ENCODE measurements at regions not wholly inside any gene's neighbourhood (a gene's known extent, or its start where the extent isn't known, plus 50 kb on each side); places are given as distances from the start of the nearest gene placed in this dataset.

DNA sequence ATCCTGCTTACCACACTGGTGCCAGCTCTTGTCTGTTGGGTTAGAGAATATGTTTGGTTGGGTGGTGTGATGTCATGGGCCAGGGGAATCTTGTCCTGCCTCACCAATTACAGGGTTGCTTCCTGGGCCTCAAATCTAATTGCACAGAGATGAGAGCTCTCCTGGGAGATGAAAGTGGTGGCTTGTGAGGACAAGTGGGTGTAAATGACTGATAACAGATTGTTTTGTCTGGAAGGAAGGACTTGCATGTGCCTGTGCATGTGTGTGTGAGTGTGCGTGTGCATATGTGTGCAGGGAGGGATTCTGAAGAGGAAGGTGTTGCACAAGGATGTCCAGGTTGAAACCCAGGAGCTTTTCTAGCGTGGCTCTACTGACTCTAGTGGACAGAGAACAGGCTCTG is 271.9 kb downstream of the LOXHD1 start:
- no peak for DNase-seq (ENCODE audit: low read depth)

DNA sequence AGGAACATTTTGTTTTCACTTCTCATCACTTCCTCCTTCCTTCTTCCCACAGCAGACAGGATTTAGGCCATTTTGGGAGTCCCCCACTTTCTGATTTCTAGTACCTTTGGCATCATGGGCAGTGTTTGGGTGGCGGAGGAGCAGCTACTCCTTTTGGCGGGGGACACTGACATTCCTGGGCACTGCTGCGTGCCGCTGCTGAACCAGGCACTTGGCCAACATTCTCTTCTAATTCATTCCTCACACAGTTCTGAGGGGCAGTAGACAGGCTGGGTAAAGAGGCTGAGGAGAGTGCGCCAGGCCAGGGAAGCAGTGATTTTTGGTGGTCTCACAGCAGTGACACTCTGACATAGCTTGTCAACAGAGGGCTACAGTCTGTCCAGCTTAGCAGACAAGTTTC is 270.2 kb downstream of the LOXHD1 start:
- no peak for DNase-seq (ENCODE audit: low read depth)

DNA sequence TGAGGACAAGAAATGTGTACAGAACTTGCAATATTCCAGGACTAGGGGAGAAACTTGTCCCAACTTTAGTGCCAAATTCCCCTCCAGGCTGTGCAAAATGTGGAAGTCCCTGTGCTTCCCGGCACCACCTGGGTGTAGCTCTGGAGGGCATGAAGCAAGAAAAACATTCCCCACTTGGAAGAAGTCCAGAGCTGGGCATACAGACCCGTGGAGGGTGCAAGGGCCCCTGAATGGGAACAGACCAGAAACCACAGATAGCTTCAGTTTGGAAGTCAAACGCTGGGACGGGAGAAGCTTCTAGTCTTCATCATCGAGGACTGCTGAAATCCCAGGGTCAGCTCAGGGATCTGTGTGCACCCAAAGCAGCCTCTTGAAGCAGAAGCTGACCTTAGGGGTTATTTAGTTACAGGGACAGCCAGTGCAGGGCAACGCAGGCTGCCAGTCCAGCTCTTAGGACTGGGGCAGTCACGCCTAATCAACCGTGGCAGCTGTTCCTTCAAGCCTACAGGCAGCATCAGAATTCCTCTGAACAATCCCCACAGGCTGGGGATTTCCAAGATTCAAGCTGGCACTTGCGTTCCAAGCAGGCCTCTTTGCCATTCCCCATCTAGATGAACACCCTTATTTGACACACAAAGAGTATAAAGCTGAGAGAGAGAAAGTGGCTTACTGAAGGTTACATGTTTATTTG is 269.4 kb downstream of the LOXHD1 start:
- DNase-seq (ENCODE audit: low read depth), result no peak

DNA sequence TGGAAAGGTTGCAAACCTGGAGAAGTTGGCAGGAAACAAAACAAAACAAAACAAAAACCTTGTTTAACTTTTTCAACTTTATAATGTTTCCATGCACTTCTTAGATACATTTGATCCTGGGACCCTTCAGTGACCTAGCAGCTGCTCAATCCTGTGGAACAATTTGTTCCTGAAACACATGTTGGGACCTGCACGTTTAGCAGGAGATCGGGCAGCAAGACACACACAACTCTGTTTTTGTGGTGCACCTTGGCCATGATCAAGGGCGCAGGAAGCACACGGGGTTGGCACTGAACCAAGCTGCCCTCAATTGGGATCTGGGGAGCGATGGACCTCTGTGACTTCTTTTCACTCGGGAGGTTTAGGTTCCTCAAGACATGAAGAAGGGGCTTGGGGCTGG is 268.7 kb downstream of the LOXHD1 start:
- no peak for DNase-seq (ENCODE audit: low read depth)

DNA sequence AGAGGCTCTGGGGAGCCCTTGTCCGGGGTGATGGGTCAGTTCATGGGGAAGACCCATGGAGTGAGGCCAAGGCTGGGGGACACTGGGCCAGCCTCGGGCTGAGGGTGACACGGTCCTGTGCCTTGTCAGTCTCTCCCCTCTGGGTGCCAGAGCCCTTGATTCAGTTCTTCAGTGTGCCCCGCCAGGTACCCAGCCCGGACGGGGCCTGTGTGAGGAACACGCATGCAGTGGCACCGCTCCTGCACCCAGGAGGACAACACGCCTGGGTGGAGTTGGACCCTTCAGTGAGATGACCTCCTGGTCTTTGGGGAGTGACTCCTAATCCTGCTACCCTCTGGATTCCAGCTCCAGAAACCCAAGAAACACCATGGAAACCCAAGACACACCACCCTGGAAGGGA is 264.4 kb downstream of the LOXHD1 start:
- no peak for DNase-seq (ENCODE audit: low read depth)

DNA sequence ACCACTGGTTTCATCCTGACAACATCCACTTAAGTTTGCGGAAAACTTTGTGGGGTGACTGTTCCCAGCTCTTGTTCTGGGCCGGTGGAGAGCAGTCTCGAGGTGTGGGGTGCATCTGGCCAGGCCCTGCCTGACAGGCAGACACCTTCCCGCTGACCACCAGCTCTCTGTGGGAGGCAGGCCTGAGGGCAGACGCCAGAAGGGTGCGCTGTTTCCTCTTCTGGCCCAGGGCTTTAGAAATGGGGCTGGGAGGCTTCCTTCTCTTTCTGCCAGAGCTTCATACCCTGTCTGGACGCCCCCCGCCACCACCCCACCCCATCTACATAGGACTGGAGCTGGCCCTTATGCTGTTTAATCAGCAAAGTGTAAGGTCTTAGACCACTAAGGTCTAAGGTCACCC is 263.8 kb downstream of the LOXHD1 start:
- no peak for DNase-seq (ENCODE audit: low read depth)

DNA sequence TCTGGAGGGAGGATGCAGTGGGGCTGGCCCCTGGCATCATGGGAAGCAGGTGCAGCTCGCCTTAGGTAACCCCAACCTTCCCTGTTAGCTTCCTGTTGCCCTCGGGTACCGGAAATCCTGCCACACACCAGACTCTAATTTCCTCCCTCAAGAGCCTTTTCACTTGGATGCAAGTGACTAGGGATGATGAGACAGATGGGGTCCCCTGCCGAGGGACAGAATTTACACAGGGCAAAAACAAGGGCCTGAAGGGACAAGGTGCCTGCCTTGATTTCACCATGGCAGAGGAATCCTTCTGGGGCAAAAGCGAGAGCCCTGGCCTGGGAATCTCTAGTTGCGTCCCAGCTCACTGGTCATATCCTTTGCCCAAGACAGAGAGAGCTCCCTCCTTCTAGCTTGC is 263.1 kb downstream of the LOXHD1 start:
- no peak for DNase-seq (ENCODE audit: low read depth)

DNA sequence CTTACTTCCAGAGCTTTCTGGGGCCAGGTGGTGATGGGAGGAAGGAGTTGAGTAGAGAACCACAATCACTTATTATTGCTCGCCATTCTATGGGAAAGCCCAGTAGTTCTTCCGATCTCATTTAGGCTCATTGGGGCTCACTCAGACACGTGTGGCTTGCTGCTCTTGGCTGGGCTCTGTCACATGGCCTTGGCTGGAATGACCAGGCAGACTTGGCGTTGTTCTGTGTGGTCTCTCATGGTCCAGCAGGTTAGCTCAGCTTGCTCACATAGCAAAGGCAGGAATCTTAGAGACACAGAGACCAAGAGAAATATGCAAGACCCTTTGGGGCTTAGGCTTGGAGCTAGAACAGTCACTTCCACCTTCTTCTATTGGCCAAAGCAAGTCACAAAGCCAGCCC is 261.2 kb downstream of the LOXHD1 start:
- no peak for DNase-seq (ENCODE audit: low read depth)

DNA sequence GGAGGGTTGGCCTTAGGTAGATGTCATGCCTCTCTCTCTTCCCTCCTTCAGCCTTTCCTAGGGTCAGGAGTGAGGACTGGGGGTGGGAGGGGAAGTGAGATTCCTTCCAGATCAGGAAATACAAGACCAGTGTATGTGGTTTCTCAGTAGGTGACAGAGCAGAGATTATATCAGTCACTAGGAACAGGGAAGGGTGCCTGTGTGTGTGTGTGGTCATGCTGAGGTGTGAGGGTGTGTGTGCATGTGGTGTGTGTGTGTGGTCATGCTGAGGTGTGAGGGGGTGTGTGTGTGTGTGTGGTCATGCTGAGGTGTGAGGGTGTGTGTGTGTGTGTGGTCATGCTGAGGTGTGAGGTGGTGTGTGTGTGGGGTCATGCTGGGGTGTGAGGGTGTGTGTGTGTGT is 259.8 kb downstream of the LOXHD1 start:
- DNase-seq (ENCODE audit: low read depth), result no peak

DNA sequence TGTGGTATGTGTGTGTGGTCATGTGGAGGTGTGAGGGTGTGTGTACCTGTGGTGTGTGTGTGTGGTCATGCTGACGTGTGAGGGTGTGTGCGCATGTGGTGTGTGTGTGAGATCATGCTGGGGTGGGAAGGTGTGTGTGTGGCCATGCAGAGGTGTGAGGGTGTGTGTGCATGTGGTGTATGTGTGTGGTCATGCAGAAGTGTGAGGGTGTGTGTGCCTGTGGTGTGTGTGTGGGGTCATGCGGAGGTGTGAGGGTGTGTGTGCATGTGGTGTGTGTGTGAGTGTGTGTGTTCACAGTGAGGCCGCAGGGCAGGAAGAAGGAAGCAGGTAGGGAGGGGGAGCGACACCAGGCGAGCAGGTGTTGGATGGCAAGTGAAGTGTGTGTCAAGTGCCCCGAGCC is 259.0 kb downstream of the LOXHD1 start:
- no peak for DNase-seq (ENCODE audit: low read depth)

DNA sequence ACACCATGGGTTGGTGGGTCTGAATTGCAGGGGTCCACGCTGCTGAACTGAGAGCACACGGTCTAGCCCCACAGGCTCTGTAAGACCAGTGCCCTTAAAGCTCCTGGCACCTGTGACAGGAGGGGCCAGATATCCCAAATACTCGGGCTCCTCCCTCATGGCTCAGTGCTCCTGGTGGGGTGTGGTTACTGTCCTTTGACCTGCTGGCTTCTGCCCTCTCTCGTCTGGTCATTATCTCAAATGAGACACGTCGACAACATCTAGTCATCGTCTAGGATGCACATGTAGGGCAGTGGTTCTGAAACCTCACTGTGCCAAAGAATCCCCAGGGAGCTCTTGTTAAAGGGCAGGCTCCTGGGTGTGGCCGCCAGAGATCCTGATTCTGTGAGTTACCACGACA is 258.4 kb downstream of the LOXHD1 start:
- no peak for DNase-seq (ENCODE audit: low read depth)

DNA sequence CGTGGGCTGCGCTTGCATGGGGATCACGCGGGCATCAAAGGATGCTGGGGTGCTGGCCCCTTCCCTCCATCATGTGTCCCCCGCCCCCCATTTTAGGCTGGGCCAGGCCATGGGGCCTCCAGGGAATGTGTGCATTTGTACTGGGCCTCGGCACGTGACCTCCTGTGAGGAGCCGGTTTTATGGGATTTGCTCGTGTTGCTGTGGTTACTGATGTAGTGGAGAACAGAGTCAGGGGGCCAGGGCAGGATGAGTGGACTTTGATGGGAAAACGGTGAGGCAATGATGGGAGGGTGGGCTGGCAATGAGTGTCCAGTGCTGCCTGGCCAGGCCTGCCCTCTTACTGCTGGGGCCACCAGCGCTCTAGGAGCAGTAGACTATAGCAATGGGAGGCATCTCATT is 257.7 kb downstream of the LOXHD1 start:
- DNase-seq (ENCODE audit: low read depth), result no peak

DNA sequence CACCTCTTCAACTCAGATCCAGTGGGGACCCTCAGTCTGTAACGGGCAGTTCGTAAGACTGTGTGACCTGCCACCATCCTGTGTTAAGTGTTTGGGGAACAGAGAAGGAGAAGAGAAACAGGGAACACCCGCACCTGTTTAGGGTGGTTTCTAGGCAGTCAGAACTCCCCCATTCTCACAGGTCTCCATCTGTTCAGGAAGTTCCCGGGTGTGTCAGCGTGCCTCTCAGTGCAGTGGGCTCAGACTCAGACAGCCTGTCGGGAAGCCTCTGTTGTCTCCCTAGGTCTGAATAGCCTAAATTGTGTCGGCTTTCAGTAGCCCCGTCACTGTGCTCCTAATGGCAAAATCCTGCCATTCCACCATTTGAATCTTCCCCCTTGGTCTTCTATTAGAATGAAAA is 256.6 kb downstream of the LOXHD1 start:
- DNase-seq (ENCODE audit: low read depth), result no peak

DNA sequence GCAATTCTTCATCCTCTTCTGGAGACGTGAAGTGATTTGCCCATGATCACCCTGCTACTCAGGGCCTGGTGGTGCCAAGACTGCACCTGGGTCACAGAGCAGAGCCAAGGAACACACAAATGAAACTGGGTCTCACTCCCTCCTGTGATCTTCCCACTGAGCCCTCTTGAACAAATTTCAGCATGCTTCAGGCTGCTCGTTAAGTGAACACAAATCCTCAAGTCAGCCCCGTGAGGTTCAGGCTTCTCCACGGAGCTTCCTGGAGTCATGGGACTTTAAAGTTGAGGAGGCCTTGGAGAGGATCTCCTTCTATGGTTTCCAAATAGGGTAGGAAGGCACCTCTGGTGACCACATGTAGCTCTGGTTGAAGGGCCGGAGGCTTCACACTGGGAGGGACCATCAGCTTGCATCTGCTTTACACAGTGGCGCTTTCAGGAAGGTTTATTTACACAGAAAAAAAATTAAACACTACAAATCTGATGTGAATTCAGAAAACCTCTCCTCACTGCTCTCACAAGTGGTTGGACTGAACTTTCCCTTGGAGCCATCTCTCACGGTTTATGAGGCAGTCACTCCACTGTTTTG is 255.4 kb downstream of the LOXHD1 start:
- DNase-seq (ENCODE audit: low read depth), result no peak

DNA sequence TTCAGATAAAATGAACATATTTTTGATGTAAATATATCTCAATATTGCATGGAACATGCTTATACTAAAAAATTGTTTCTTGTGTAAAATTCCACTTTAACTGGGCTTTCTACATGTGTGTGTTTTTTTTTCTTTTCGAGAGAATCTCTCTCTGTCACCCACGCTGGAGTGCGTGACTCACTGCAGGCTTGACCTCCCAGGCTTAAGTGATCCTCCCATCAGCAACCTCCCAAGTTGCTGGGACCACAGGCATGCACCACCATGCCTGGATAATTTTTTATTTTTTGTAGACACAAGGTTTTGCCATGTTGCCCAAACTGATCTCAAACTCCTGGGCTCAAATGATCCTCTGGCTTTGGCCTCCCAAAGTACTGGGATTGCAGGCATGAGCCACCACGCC is 254.6 kb downstream of the LOXHD1 start:
- DNase-seq (ENCODE audit: low read depth), result no peak

DNA sequence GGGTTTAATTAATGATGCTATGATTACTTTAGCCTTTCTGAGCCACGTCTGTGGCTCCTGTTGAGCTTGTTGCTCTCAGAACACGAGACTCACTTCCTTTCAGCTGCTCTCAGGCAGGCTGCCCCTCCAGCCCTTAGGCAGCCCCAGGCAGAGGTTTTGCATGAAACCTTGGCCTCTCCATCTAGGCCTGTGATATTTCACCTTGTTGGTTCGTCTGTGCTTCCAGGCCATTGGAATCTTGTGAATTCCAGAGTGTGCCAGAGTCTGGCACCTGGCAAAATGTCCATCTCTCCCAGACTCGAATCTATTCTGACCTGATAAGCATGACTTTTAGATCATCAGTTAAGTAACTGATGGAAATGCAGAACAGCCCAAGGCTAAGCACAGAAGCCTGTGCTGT is 254.1 kb downstream of the LOXHD1 start:
- DNase-seq (ENCODE audit: low read depth), result no peak

DNA sequence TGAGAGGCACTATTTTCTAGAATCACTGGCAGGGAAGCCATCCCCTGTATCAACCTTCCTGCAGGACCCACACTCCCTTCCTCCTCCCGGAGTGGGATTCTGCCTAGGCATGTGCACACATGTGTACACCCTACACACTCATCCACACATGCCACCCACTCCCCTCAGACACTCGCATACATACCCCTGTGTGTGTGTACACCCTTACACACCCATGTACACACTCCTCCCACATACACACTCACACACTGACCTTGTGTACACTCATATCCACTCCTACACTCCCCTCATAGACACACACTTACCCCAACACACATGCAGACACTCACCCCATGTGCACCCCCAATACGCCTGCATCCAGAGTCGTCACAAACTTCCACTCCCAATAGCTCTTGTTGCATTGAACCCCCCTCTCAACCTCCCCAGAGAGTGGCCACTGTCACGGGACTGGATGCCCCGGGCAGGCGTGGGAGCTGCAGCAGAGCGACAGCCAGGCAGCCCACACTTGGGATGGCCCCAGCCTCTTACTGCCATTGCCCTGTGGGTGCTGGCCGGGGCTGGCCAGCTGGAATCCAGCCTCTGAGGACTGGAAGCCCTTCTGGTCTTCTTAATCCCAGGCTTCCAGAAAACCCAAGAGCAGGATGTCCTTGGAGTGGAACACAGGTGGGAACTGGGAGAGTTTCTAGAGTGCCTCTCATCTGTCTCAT is 251.0 kb downstream of the LOXHD1 start:
- DNase-seq (ENCODE audit: low read depth), result no peak

DNA sequence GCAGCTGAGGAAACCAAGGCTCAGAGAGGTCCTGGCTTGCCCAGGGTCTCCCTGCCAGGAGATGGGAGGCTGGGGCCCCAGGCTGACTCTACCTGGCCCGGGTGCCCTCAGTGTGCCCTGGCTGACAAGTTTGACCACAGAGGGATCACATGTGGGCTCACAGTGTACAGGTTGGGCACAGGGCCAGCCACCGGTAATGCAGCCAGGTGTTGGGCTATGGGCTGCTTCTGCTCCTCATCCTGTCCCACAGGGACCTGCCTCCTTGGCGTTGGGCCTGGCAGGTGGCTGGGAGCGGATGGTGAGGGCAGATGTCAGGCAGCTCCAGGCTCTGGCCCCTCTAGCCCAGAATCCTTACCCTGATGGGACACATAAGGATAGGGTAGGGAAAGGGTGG is 250.5 kb downstream of the LOXHD1 start:
- no peak for DNase-seq (ENCODE audit: low read depth)

DNA sequence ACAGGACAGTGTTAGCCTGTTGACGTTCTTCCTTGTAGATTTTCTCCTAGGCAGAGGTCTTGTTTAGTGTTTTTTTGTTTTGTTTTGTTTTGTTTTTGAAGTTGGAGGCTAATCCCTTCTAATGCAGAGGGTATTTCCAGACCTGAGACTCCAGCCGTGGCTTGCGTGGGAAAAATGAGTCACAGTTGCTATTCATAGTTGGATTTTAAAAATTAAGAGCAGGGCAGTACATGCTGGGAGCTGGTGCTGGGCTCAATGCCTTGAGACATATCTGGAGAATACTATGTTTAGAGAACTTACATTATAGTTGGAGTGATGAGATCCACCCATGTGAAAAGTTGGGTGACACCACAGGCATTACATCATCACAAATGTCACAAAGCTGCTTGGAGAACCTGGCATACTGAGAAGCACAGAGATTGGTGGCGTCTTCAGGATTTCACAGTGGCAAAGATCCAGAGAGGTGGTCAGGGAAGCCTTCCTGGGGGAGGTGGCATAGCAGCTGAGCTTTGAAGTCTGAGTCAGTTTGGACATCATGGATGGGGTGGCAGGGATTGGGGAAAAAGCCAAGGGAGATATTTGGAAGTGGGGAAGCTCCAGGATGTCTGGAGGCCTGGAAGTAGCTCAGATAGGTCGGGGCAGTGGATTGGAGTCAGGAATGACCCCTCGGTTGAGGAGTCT is 249.4 kb downstream of the LOXHD1 start:
- no peak for DNase-seq (ENCODE audit: low read depth)

DNA sequence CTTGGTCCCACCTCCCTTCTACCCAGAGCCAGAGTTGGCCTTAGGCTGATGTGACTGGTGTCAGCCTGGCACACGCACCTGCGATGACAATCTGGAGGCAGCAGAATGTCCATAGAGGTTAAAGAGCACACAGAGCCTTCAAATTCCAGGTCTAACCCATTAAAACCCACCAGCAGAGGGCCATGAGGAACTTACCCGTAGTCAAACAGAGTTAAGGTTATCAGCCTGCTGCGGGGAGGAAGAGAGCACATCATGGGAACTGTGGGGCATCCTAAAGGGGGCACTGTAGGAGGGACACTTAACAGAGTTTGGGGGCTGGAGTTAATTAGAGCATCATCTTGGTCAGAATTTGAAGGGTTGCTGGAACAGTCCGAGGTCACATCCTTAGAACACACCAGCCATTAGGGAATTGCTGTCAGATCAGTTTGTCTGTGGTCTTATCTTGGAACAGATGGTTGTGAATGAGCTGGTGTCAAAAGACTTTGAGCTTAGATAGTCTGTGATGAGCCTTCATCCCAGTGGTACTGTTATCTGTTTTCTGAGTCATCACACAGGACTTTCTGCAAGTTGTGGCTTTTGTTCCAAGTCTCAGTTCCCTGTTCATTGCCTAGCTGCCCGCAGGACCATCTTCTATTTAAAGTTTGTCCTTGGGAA is 248.6 kb downstream of the LOXHD1 start:
- DNase-seq (ENCODE audit: low read depth), result no peak

DNA sequence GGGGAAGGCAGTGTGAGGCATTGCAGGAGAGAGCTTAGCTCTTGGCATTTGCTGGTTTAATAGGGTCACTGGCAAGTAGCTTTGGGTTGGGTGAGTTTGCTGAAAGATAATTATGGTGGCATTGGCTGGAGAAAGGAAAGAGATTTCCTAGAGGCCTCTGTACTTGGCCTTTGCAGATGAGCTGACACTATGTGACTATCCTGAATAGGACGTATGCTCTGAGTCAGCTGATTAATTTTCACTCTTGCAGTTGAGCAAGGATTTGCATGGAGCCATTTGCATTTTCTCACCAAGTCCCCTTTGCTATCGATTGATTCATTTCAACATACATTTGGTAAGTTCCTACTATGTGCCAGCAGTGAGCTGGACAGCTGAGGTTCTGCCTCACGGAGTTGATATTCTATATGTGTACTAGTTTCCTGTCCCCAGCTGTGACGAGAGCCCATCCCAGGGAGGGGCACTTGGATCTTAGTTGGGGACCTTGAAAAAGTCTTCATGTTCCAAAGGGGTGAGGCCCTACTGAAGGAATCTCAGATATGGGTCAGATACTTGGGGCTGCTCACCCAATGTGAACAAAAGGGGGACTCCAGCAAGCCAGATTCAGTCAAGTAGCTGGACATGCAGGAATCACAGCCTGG is 245.7 kb downstream of the LOXHD1 start:
- no peak for DNase-seq (ENCODE audit: low read depth)

All from T follicular helper cell (primary cell).